ENCODE measurements at regions not wholly inside any gene's neighbourhood (a gene's known extent, or its start where the extent isn't known, plus 50 kb on each side); places are given as distances from the start of the nearest gene placed in this dataset.

GRCh38 chr4:145338568-145338967 is 143.1 kb upstream of the SMAD1 start:
- H3K27me3 Mint-ChIP-seq (ENCODE audit: low read depth): no peaks in the 10 kb centered on the region
- Histone ChIP-seq H3K4me1 (ENCODE audit: insufficient read depth, low read length) (no peaks in the 10 kb centered on the region; the same call in 1 of the 2 replicates), H2AFZ (ENCODE audit: low read length) (no peak overlapping the region), H3K4ac (ENCODE audit: low read depth, low read length) (no peak overlapping the region), H2BK12ac (ENCODE audit: insufficient read length, low read depth, low read length) (no peak overlapping the region), H3K27me3 (ENCODE audit: insufficient read depth, low read length) (no peaks in the 10 kb centered on the region), H4K91ac (ENCODE audit: insufficient read length, low read depth, low read length) (no peak overlapping the region), H3K14ac (ENCODE audit: insufficient read depth, low read length) (no peak overlapping the region), H3K4me2 (ENCODE audit: insufficient read depth, insufficient read length, low read length) (no peak overlapping the region), H4K20me1 (ENCODE audit: control insufficient read depth, insufficient read depth, insufficient read length) (no peaks in the 10 kb centered on the region), H3K18ac (ENCODE audit: insufficient read length, low read depth, low read length) (no peak overlapping the region), H3K79me2 (ENCODE audit: insufficient read depth, low read length) (no peaks in the 10 kb centered on the region), H3K23ac (ENCODE audit: insufficient read length, low read depth, low read length) (no peak overlapping the region), H2AK5ac (ENCODE audit: insufficient read length, low read length) (no peak overlapping the region), H3K27ac (ENCODE audit: insufficient read length, low read depth, low read length) (no peak overlapping the region), H3K79me1 (ENCODE audit: insufficient read depth, low read depth, low read length, poor library complexity, severe bottlenecking) (no peaks in the 10 kb centered on the region), H3K9me3 (ENCODE audit: control insufficient read depth, low read depth, low read length) (no peaks in the 10 kb centered on the region), H2BK120ac (ENCODE audit: low read depth, low read length, poor library complexity, severe bottlenecking) (no peak overlapping the region), H4K8ac (replicated peaks; ENCODE audit: insufficient read length, low read depth, low read length) (no peak overlapping the region), H4K5ac (ENCODE audit: insufficient read length, low read depth, low read length) (no peak overlapping the region), H3T11ph (ENCODE audit: low read length) (no peak overlapping the region), H2BK20ac (ENCODE audit: low read depth, low read length, poor library complexity, severe bottlenecking) (no peak overlapping the region), H2BK15ac (ENCODE audit: low read depth, low read length) (no peak overlapping the region), H3K56ac (ENCODE audit: insufficient read length, low read depth, low read length) (no peak overlapping the region), H3K23me2 (ENCODE audit: insufficient read length, low read depth, low read length, poor library complexity, severe bottlenecking) (no peaks in the 10 kb centered on the region), H3K9ac (ENCODE audit: extremely low read depth, insufficient read length, low read length) (no peak overlapping the region), H2BK5ac (ENCODE audit: insufficient read length, low read length) (no peak overlapping the region)
- peaks cover 10 to 14% of the 10 kb centered on the region in 2 experiments for H3K4me1 Mint-ChIP-seq
- H3K4me3 Mint-ChIP-seq: no peak overlapping the region
- no CpG with 5 or more reads among the region's 3 CpGs for WGBS (ENCODE audit: extremely low coverage, insufficient read length, low lambda C conversion rate)
- no peak overlapping the region for H3K27ac Mint-ChIP-seq
- TF ChIP-seq, protein P1, sequence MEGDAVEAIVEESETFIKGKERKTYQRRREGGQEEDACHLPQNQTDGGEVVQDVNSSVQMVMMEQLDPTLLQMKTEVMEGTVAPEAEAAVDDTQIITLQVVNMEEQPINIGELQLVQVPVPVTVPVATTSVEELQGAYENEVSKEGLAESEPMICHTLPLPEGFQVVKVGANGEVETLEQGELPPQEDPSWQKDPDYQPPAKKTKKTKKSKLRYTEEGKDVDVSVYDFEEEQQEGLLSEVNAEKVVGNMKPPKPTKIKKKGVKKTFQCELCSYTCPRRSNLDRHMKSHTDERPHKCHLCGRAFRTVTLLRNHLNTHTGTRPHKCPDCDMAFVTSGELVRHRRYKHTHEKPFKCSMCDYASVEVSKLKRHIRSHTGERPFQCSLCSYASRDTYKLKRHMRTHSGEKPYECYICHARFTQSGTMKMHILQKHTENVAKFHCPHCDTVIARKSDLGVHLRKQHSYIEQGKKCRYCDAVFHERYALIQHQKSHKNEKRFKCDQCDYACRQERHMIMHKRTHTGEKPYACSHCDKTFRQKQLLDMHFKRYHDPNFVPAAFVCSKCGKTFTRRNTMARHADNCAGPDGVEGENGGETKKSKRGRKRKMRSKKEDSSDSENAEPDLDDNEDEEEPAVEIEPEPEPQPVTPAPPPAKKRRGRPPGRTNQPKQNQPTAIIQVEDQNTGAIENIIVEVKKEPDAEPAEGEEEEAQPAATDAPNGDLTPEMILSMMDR (conservative IDR thresholded peaks at IDR 0.05): no peak
- H3K9me3 Mint-ChIP-seq: no peaks in the 10 kb centered on the region
- no peak for DNase-seq
- no peaks in the 10 kb centered on the region for H3K36me3 Mint-ChIP-seq (ENCODE audit: insufficient read depth in 1 of 3, low read depth in 3 of 3)
